Neuronal stem cell (in vitro differentiated cells): ENCODE measurements at regions not wholly inside any gene's neighbourhood (a gene's known extent, or its start where the extent isn't known, plus 50 kb on each side); places are given as distances from the start of the nearest gene placed in this dataset.

ENCODE experiments used
- DNase-seq: peaks from one replicate; pipeline ENCODE4 v3.0.0-alpha.2; 2013; ENCODE audit warnings: low spot score
- H2AFZ ChIP-seq: one replicate; pipeline ENCODE4 v1.6.1; 2013; ENCODE audit warnings: mild to moderate bottlenecking, low read length, inconsistent platforms
- H2AK5ac ChIP-seq: 2 replicates; pipeline ENCODE4 v1.6.1; 2013; ENCODE audit warnings: low read depth, mild to moderate bottlenecking, inconsistent platforms, low read length, moderate library complexity, mixed read lengths
- H2BK120ac ChIP-seq: 2 replicates; pipeline ENCODE4 v1.6.1; 2013; ENCODE audit warnings: low read depth, mild to moderate bottlenecking, inconsistent platforms, low read length, moderate library complexity, mixed read lengths
- H2BK12ac ChIP-seq: one replicate; pipeline ENCODE4 v1.6.1; 2013; ENCODE audit warnings: low read length, inconsistent platforms
- H2BK15ac ChIP-seq: 2 replicates; pipeline ENCODE4 v1.6.1; 2013; ENCODE audit warnings: mild to moderate bottlenecking, low read length, inconsistent platforms, mixed read lengths
- H2BK5ac ChIP-seq: one replicate; pipeline ENCODE4 v1.6.1; 2013; ENCODE audit warnings: inconsistent platforms, mild to moderate bottlenecking, low read length, moderate library complexity
- H3K14ac ChIP-seq: one replicate; pipeline ENCODE4 v1.6.1; 2013; ENCODE audit warnings: low read length, inconsistent platforms
- H3K18ac ChIP-seq: 2 replicates; pipeline ENCODE4 v1.6.1; 2013; ENCODE audit warnings: low read length, inconsistent platforms
- H3K23ac ChIP-seq: 2 replicates; pipeline ENCODE4 v1.6.1; 2013; ENCODE audit warnings: low read depth, mild to moderate bottlenecking, mixed read lengths, low read length, inconsistent platforms; ENCODE audit not compliant: poor library complexity
- H3K27ac ChIP-seq: replicated peaks from 3 replicates; pipeline ENCODE4 v1.5.1; 2013; ENCODE audit warnings: low read length, inconsistent platforms
- H3K27me3 ChIP-seq, 3 experiments: 2 replicates each; pipeline ENCODE4 v1.6.1; 2013; ENCODE audit warnings: low read length in 3 of 3, mild to moderate bottlenecking in 2 of 3, inconsistent platforms in 1 of 3, low read depth in 1 of 3, mixed read lengths in 1 of 3, moderate library complexity in 1 of 3; ENCODE audit not compliant: control insufficient read depth in 3 of 3, insufficient read depth in 3 of 3
- H3K36me3 ChIP-seq, 2 donors: replicated peaks in 1 of 2; 2 replicates each; pipeline ENCODE4 v1.6.1; 2013; ENCODE audit warnings: low read length in 2 of 2; ENCODE audit not compliant: control insufficient read depth in 2 of 2, insufficient read depth in 2 of 2
- H3K4ac ChIP-seq: 2 replicates; pipeline ENCODE4 v1.6.1; 2013; ENCODE audit warnings: inconsistent platforms, mild to moderate bottlenecking, low read length, moderate library complexity
- H3K4me1 ChIP-seq, 2 donors: 1 replicate in 1 of 2; 2 replicates in 1 of 2; pipeline ENCODE4 v1.6.1; 2013; ENCODE audit warnings: low read length in 2 of 2, low read depth in 1 of 2; ENCODE audit not compliant: control insufficient read depth in 2 of 2, insufficient read depth in 1 of 2
- H3K4me2 ChIP-seq: one replicate; pipeline ENCODE4 v1.6.1; 2013; ENCODE audit warnings: mild to moderate bottlenecking, low read length, inconsistent platforms; ENCODE audit not compliant: insufficient read depth, poor library complexity, severe bottlenecking
- H3K4me3 ChIP-seq, 2 donors: 2 replicates each; pipeline ENCODE4 v1.5.1; 2013; ENCODE audit warnings: low read length in 2 of 2, mild to moderate bottlenecking in 2 of 2, inconsistent platforms in 1 of 2, moderate library complexity in 1 of 2
- H3K79me1 ChIP-seq: one replicate; pipeline ENCODE4 v1.6.1; 2013; ENCODE audit warnings: low read depth, mild to moderate bottlenecking, inconsistent platforms, low read length, moderate library complexity
- H3K9ac ChIP-seq: one replicate; pipeline ENCODE4 v1.6.1; 2013; ENCODE audit warnings: mild to moderate bottlenecking, low read depth, low read length, inconsistent platforms; ENCODE audit not compliant: poor library complexity
- H3K9me3 ChIP-seq, 2 donors: replicated peaks in 1 of 2; 2 replicates each; pipeline versions ENCODE3 to v1.6.1; 2013; ENCODE audit warnings: low read length in 2 of 2, mild to moderate bottlenecking in 2 of 2, inconsistent platforms in 1 of 2, low read depth in 1 of 2, mixed read lengths in 1 of 2, moderate library complexity in 1 of 2; ENCODE audit not compliant: control insufficient read depth in 2 of 2, insufficient read depth in 1 of 2
- H4K8ac ChIP-seq: one replicate; pipeline ENCODE4 v1.6.1; 2013; ENCODE audit warnings: low read depth, mild to moderate bottlenecking, inconsistent platforms, low read length, moderate library complexity
- H4K91ac ChIP-seq: one replicate; pipeline ENCODE4 v1.6.1; 2013; ENCODE audit warnings: low read length, low read depth, mild to moderate bottlenecking, inconsistent platforms; ENCODE audit not compliant: poor library complexity
- WGBS, 2 donors: extraction: QIAGEN DNeasy Blood & Tissue Kit; methylation state at CpG; one replicate each; pipeline ENCODE4 v1.1.7; 2013; ENCODE audit warnings: missing lambda C conversion rate in 2 of 2, mixed read lengths in 1 of 2; ENCODE audit not compliant: insufficient read length in 2 of 2, insufficient replicate concordance in 1 of 2; ENCODE audit errors: extremely low coverage in 2 of 2; 5-methylcytosine and 5-hydroxymethylcytosine counted together

DNA sequence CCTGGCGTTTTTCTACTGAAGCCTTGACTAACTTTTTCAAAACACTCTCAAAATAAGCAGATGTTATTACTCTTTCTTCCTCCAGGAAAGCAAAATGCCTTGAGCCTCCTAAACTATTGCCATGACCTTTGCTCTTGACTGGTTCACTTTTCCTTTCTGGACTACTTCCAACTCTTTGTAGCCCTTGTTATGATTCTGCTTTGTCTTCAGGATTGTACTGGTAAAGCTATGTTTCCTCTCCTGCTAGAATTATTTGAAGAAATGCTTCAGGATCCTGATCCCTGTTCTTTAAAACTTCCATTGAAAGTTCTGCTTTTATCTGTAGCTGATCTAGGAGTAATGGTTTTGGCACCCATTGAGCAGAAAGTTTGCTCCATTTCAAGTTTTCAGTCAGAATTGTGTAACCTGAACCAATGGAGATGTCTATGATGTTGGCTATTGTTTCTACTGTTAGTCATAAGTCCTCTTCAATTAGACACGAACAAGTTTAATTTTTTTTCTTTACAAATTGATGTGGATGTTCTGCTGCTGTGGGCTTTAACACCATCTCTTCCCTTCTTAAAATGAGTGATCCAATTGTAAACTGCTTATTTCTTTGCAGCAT, 1356.4 kb downstream of the EFNA5 start:
- H3K18ac ChIP-seq, result no peak overlapping the region
- no peaks in the 10 kb centered on the region for H3K36me3 ChIP-seq
- no peak overlapping the region for H2BK12ac ChIP-seq
- H2AK5ac ChIP-seq, result no peak overlapping the region
- H2BK5ac ChIP-seq, result no peak overlapping the region
- DNase-seq, result no peak
- no peaks in the 10 kb centered on the region for H3K27me3 ChIP-seq
- H3K9ac ChIP-seq, result no peak overlapping the region
- whole genome bisulfite sequencing, 2 donors, result no CpG with 5 or more reads among the region's 2 CpGs
- H3K4me2 ChIP-seq, result no peak overlapping the region
- no peak overlapping the region for H3K23ac ChIP-seq
- no peaks in the 10 kb centered on the region for H3K9me3 ChIP-seq
- H3K4me1 ChIP-seq, result no peaks in the 10 kb centered on the region
- no peak overlapping the region for H3K4me3 ChIP-seq
- no peak overlapping the region for H3K14ac ChIP-seq
- no peak overlapping the region for H3K27ac ChIP-seq
- H4K8ac ChIP-seq, result no peak overlapping the region
- no peak overlapping the region for H4K91ac ChIP-seq
- no peak overlapping the region for H2BK120ac ChIP-seq
- no peak overlapping the region for H3K4ac ChIP-seq
- no peaks in the 10 kb centered on the region for H3K79me1 ChIP-seq
- peak overlapping the region; percentile 5 for H2AFZ ChIP-seq
- no peak overlapping the region for H2BK15ac ChIP-seq

GRCh38 chr5:106312360-106312759, 1358.4 kb downstream of the EFNA5 start:
- Histone ChIP-seq H4K91ac (no peak overlapping the region), H2BK5ac (no peak overlapping the region)

GRCh38 chr5:106311230-106311915, 1359.4 kb downstream of the EFNA5 start:
- Histone ChIP-seq H2BK12ac (no peak overlapping the region), H4K8ac (no peak overlapping the region), H3K4me2 (no peak overlapping the region), H3K27ac (no peak overlapping the region), H2AK5ac (no peak overlapping the region), H3K14ac (no peak overlapping the region), H2BK120ac (no peak overlapping the region), H3K9ac (no peak overlapping the region), H3K36me3 (no peaks in the 10 kb centered on the region), H4K91ac (no peak overlapping the region), H2AFZ (no peak overlapping the region), H3K27me3 (no peaks in the 10 kb centered on the region), H3K9me3 (no peaks in the 10 kb centered on the region), H3K79me1 (no peaks in the 10 kb centered on the region), H2BK15ac (no peak overlapping the region), H3K4me3 (no peak overlapping the region), H3K4me1 (peaks cover 0 to 3% of the 10 kb centered on the region in 2 donors), H3K4ac (no peak overlapping the region), H2BK5ac (no peak overlapping the region), H3K23ac (no peak overlapping the region), H3K18ac (no peak overlapping the region)
- DNase-seq, result no peak
- WGBS, 2 donors, result no CpG with 5 or more reads among the region's 2 CpGs

More at GRCh38 chr5:106312360-106312759, 1358.4 kb downstream of the EFNA5 start:
- Histone ChIP-seq H2BK120ac (no peak overlapping the region), H4K8ac (no peak overlapping the region), H2AFZ (no peak overlapping the region), H2BK15ac (no peak overlapping the region), H3K9me3 (no peaks in the 10 kb centered on the region), H3K4ac (no peak overlapping the region), H3K14ac (no peak overlapping the region), H3K23ac (no peak overlapping the region), H3K4me3 (no peak overlapping the region), H3K9ac (no peak overlapping the region), H3K27ac (no peak overlapping the region), H3K79me1 (no peaks in the 10 kb centered on the region), H3K18ac (no peak overlapping the region), H3K36me3 (no peaks in the 10 kb centered on the region), H2AK5ac (no peak overlapping the region), H3K27me3 (no peaks in the 10 kb centered on the region), H3K4me2 (no peak overlapping the region), H2BK12ac (no peak overlapping the region), H3K4me1 (peaks cover 0 to under 1% of the 10 kb centered on the region in 2 donors)
- no peak for DNase-seq

DNA sequence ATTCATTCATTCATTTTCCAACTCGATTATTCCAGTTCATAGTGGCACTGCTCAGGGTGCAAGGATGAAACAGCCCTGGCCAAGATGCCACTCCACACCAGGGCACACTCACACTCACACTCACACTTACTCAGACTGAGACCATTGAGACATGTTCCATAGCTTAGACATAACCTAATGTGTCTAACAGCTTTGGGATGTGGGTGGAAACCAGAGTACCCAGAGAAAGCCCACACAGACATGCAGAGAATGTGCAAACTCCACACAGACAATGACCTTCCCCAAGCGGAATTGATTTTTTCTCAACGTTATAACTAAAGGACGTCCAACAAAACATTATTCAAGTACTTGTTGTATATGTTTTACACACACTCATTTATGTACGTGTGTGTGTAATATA, 1363.5 kb downstream of the EFNA5 start:
- Histone ChIP-seq H2BK120ac (no peak overlapping the region), H2AFZ (no peak overlapping the region), H2AK5ac (no peak overlapping the region), H4K8ac (no peak overlapping the region), H3K14ac (no peak overlapping the region), H4K91ac (no peak overlapping the region), H2BK15ac (no peak overlapping the region), H3K4me3 (no peak overlapping the region), H3K27me3 (no peaks in the 10 kb centered on the region), H3K23ac (no peak overlapping the region), H3K27ac (no peak overlapping the region), H3K4me2 (no peak overlapping the region), H2BK5ac (no peak overlapping the region), H3K4ac (no peak overlapping the region), H3K4me1 (peaks cover 0 to 3% of the 10 kb centered on the region in 2 donors), H2BK12ac (no peak overlapping the region), H3K9ac (no peak overlapping the region), H3K18ac (no peak overlapping the region), H3K36me3 (no peaks in the 10 kb centered on the region), H3K79me1 (no peaks in the 10 kb centered on the region), H3K9me3 (no peaks in the 10 kb centered on the region)
- no peak for DNase-seq
- no CpG with 5 or more reads among the region's 5 CpGs for WGBS, 2 donors
